ENCODE measurements at regions not wholly inside any gene's neighbourhood (a gene's known extent, or its start where the extent isn't known, plus 50 kb on each side); places are given as distances from the start of the nearest gene placed in this dataset.
A peak's percentile ranks its signal among the peaks of the same experiment; 100 is the strongest.

- Histone ChIP-seq H3K9ac (ENCODE audit: low read length) (no peak overlapping the region), H4K8ac (ENCODE audit: low read depth, low read length) (no peak overlapping the region), H2BK5ac (ENCODE audit: low read length) (no peak overlapping the region), H3K4ac (ENCODE audit: low read depth, low read length) (no peak overlapping the region), H2BK120ac (ENCODE audit: low read depth, low read length) (no peak overlapping the region), H3K79me2 (ENCODE audit: control insufficient read depth, insufficient read depth, low read length) (no peaks in the 10 kb centered on the region), H2AK5ac (ENCODE audit: low read length) (peak overlapping the region; percentile 33), H4K5ac (ENCODE audit: low read length) (no peak overlapping the region), H3K4me3 (ENCODE audit: low read length) (no peak overlapping the region), H3K27me3 (ENCODE audit: insufficient read depth, low read length, poor library complexity) (no peaks in the 10 kb centered on the region), H2BK15ac (replicated peaks; ENCODE audit: low read depth) (no peak overlapping the region), H3K36me3 (ENCODE audit: control insufficient read depth, insufficient read depth, low read length) (no peaks in the 10 kb centered on the region), H3K4me2 (ENCODE audit: low read length) (no peak overlapping the region), H3K56ac (ENCODE audit: low read length) (no peak overlapping the region), H3K79me1 (ENCODE audit: low read length) (no peaks in the 10 kb centered on the region), H3K27ac (ENCODE audit: low read depth, low read length) (no peak overlapping the region), H3K18ac (ENCODE audit: low read length) (no peak overlapping the region), H3K23ac (ENCODE audit: low read length) (peak overlapping the region; percentile 85), H3K4me1 (ENCODE audit: control insufficient read depth, low read depth, low read length) (peaks cover 5% of the 10 kb centered on the region)
- no peak for DNase-seq
- WGBS (ENCODE audit: extremely low coverage, insufficient coverage, low lambda C conversion rate): no CpG with 5 or more reads among the region's 9 CpGs
These were observed 73.7 kb upstream of the COPS8 start for GRCh38 chr2:237012004-237012403.

DNA sequence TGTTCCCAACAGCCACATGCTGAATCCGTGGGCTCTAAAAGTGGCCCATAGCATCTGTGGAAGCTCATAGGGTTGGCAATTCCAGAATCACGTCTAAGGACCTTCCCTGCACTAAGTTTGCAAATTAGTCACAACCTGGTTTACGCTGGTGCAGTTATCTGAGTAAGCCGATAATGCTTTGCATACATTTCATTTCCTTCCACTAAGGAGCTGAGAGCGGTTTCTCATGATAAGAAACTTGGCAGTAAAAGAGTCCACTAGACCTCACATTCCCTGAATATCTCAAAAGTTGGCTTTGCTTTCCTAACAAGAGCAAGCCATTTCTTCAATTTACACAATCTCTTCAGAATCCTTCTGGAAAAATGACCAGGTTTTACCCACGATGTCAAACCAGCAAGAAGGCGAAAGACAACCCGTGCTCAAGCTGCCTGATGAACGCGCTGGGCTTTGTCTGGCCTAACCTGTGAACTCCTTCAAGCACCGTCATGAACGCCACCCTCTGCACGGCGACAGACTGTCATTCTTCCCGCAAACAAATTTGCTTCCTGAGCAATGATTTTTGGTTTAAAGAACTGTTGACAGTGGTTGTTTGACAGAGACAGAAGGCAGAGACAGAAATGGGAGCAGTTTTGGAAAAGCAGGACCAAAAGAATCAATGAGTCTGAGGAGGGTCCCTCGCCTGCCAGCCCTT is 73.0 kb upstream of the COPS8 start:
- DNase-seq: peak; percentile 65

GRCh38 chr2:237016121-237016915 is 69.4 kb upstream of the COPS8 start:
- no peak overlapping the region for H4K5ac ChIP-seq (ENCODE audit: low read length)
- H3K4me2 ChIP-seq (ENCODE audit: low read length): no peak overlapping the region
- peaks cover 5% of the 10 kb centered on the region for H3K4me1 ChIP-seq (ENCODE audit: control insufficient read depth, low read depth, low read length)
- no peak overlapping the region for H3K4ac ChIP-seq (ENCODE audit: low read depth, low read length)
- no peak overlapping the region for H2BK120ac ChIP-seq (ENCODE audit: low read depth, low read length)
- DNase-seq: no peak
- no peak overlapping the region for H2BK5ac ChIP-seq (ENCODE audit: low read length)
- no peaks in the 10 kb centered on the region for H3K36me3 ChIP-seq (ENCODE audit: control insufficient read depth, insufficient read depth, low read length)
- no peaks in the 10 kb centered on the region for H3K79me2 ChIP-seq (ENCODE audit: control insufficient read depth, insufficient read depth, low read length)
- no peak overlapping the region for H3K56ac ChIP-seq (ENCODE audit: low read length)
- no peak overlapping the region for H2BK15ac ChIP-seq (replicated peaks; ENCODE audit: low read depth)
- H2AK5ac ChIP-seq (ENCODE audit: low read length): no peak overlapping the region
- no peak overlapping the region for H3K27ac ChIP-seq (ENCODE audit: low read depth, low read length)
- no peak overlapping the region for H4K8ac ChIP-seq (ENCODE audit: low read depth, low read length)
- no peak overlapping the region for H3K9ac ChIP-seq (ENCODE audit: low read length)
- H3K79me1 ChIP-seq (ENCODE audit: low read length): no peaks in the 10 kb centered on the region
- H3K23ac ChIP-seq (ENCODE audit: low read length): no peak overlapping the region
- no peaks in the 10 kb centered on the region for H3K27me3 ChIP-seq (ENCODE audit: insufficient read depth, low read length, poor library complexity)
- no peak overlapping the region for H3K18ac ChIP-seq (ENCODE audit: low read length)
- WGBS (ENCODE audit: extremely low coverage, insufficient coverage, low lambda C conversion rate): no CpG with 5 or more reads among the region's 10 CpGs
- H3K4me3 ChIP-seq (ENCODE audit: low read length): no peak overlapping the region

More for the DNA sequence above, 73.0 kb upstream of the COPS8 start:
- Histone ChIP-seq H3K4ac (ENCODE audit: low read depth, low read length) (no peak overlapping the region), H4K5ac (ENCODE audit: low read length) (no peak overlapping the region), H3K27me3 (ENCODE audit: insufficient read depth, low read length, poor library complexity) (no peaks in the 10 kb centered on the region), H2AK5ac (ENCODE audit: low read length) (no peak overlapping the region), H4K8ac (ENCODE audit: low read depth, low read length) (no peak overlapping the region), H3K79me1 (ENCODE audit: low read length) (no peaks in the 10 kb centered on the region), H2BK15ac (replicated peaks; ENCODE audit: low read depth) (no peak overlapping the region), H3K9ac (ENCODE audit: low read length) (no peak overlapping the region), H2BK5ac (ENCODE audit: low read length) (no peak overlapping the region), H3K4me2 (ENCODE audit: low read length) (no peak overlapping the region), H3K4me3 (ENCODE audit: low read length) (no peak overlapping the region), H3K56ac (ENCODE audit: low read length) (no peak overlapping the region), H3K4me1 (ENCODE audit: control insufficient read depth, low read depth, low read length) (peaks cover 5% of the 10 kb centered on the region), H3K79me2 (ENCODE audit: control insufficient read depth, insufficient read depth, low read length) (no peaks in the 10 kb centered on the region), H3K23ac (ENCODE audit: low read length) (no peak overlapping the region), H3K27ac (ENCODE audit: low read depth, low read length) (no peak overlapping the region), H2BK120ac (ENCODE audit: low read depth, low read length) (no peak overlapping the region), H3K36me3 (ENCODE audit: control insufficient read depth, insufficient read depth, low read length) (no peaks in the 10 kb centered on the region), H3K18ac (ENCODE audit: low read length) (no peak overlapping the region)
- no CpG with 5 or more reads among the region's 16 CpGs for WGBS (ENCODE audit: extremely low coverage, insufficient coverage, low lambda C conversion rate)

DNA sequence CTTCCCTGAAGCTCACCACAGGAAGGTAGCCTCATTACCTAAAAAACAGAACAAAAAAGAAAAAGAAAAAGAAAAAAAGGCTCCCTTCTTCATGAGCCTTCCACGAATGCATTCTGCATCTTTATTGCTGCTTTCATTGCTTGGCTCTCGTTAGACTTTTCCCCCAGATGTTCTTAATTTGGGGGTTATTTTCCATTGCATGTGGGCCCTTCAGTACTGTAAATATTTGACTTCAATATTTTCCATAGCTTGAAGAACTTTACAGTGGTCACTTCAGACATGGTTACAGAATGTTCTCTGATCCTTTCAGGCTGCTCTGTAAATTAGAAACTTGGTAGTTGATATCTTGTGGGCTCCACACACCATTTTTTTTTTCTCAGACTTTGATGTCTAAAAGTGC is 65.6 kb upstream of the COPS8 start:
- no peak for DNase-seq
- no CpG with 5 or more reads among the region's 2 CpGs for WGBS (ENCODE audit: extremely low coverage, insufficient coverage, low lambda C conversion rate)
- Histone ChIP-seq H4K8ac (ENCODE audit: low read depth, low read length) (no peak overlapping the region), H3K23ac (ENCODE audit: low read length) (no peak overlapping the region), H3K56ac (ENCODE audit: low read length) (no peak overlapping the region), H3K27me3 (ENCODE audit: insufficient read depth, low read length, poor library complexity) (no peaks in the 10 kb centered on the region), H3K79me2 (ENCODE audit: control insufficient read depth, insufficient read depth, low read length) (no peaks in the 10 kb centered on the region), H2BK5ac (ENCODE audit: low read length) (no peak overlapping the region), H3K9ac (ENCODE audit: low read length) (no peak overlapping the region), H3K4ac (ENCODE audit: low read depth, low read length) (no peak overlapping the region), H2BK120ac (ENCODE audit: low read depth, low read length) (no peak overlapping the region), H3K4me3 (ENCODE audit: low read length) (no peak overlapping the region), H2AK5ac (ENCODE audit: low read length) (no peak overlapping the region), H3K27ac (ENCODE audit: low read depth, low read length) (no peak overlapping the region), H3K18ac (ENCODE audit: low read length) (no peak overlapping the region), H4K5ac (ENCODE audit: low read length) (no peak overlapping the region), H3K4me1 (ENCODE audit: control insufficient read depth, low read depth, low read length) (no peaks in the 10 kb centered on the region), H3K4me2 (ENCODE audit: low read length) (no peak overlapping the region), H2BK15ac (replicated peaks; ENCODE audit: low read depth) (no peak overlapping the region), H3K36me3 (ENCODE audit: control insufficient read depth, insufficient read depth, low read length) (no peaks in the 10 kb centered on the region), H3K79me1 (ENCODE audit: low read length) (no peaks in the 10 kb centered on the region)

DNA sequence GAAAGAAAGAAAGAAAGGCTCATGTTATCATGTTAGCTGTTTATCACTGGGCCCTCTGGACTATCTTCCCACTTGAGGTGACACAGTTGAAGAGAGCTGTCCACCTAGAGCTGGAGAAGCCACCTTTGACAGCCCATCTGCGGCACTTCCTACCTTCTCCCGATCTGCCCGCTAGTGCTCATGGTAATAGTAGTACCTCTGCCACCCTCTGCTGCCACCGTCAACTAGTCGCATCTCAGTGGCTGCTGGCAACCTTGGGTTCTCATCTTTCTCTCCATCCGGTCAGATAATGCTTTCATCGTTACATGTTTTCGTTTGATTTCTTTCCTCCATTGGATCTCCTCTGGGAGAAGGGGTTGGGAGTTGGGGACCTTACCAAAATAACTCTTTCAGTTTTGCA is 63.2 kb upstream of the COPS8 start:
- Histone ChIP-seq H3K4ac (ENCODE audit: low read depth, low read length) (no peak overlapping the region), H3K4me2 (ENCODE audit: low read length) (no peak overlapping the region), H3K18ac (ENCODE audit: low read length) (no peak overlapping the region), H3K36me3 (ENCODE audit: control insufficient read depth, insufficient read depth, low read length) (no peaks in the 10 kb centered on the region), H3K4me3 (ENCODE audit: low read length) (no peak overlapping the region), H2BK5ac (ENCODE audit: low read length) (no peak overlapping the region), H2AK5ac (ENCODE audit: low read length) (no peak overlapping the region), H3K27ac (ENCODE audit: low read depth, low read length) (no peak overlapping the region), H4K8ac (ENCODE audit: low read depth, low read length) (no peak overlapping the region), H3K79me1 (ENCODE audit: low read length) (no peaks in the 10 kb centered on the region), H3K56ac (ENCODE audit: low read length) (no peak overlapping the region), H4K5ac (ENCODE audit: low read length) (no peak overlapping the region), H3K27me3 (ENCODE audit: insufficient read depth, low read length, poor library complexity) (no peaks in the 10 kb centered on the region), H3K23ac (ENCODE audit: low read length) (no peak overlapping the region), H3K4me1 (ENCODE audit: control insufficient read depth, low read depth, low read length) (no peaks in the 10 kb centered on the region), H2BK15ac (replicated peaks; ENCODE audit: low read depth) (no peak overlapping the region), H2BK120ac (ENCODE audit: low read depth, low read length) (no peak overlapping the region), H3K9ac (ENCODE audit: low read length) (no peak overlapping the region), H3K79me2 (ENCODE audit: control insufficient read depth, insufficient read depth, low read length) (no peaks in the 10 kb centered on the region)
- no CpG with 5 or more reads among the region's 8 CpGs for WGBS (ENCODE audit: extremely low coverage, insufficient coverage, low lambda C conversion rate)
- no peak for DNase-seq

Data from mesendoderm (in vitro differentiated cells).